ENCODE measurements at regions not wholly inside any gene's neighbourhood (a gene's known extent, or its start where the extent isn't known, plus 50 kb on each side); places are given as distances from the start of the nearest gene placed in this dataset.
A peak's percentile ranks its signal among the peaks of the same experiment; 100 is the strongest.

DNA sequence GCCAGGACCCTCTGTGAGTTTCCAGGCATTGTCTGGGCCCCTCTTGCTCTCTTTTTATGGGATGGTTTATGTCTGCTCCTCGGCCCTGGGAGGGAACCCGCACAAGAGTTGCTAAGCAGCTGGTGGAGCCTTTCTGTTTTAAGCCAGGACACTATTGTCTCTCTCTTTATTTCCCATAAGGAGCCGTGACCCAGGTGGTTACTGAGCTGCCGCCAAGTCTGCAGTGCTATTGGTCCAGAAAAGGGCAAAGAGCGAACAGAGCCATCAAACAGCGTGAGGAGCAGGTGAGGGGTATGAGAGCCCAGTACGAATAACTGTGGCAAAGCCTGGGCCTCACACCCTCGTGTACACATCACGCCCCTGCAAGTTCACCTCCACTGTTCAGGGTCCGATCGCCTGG lies 280.2 kb downstream of the SHQ1 start:
- no peak overlapping the region for H3K14ac ChIP-seq (ENCODE audit: insufficient read length)
- POLR2A ChIA-PET (ENCODE audit: partially characterized antibody), result no interaction called here
- H2AFZ ChIP-seq (ENCODE audit: low read length), result no peak overlapping the region
- H3K4me1 ChIP-seq (replicated peaks in 1 of 4; ENCODE audit: control insufficient read depth in 3 of 4, insufficient read depth in 4 of 4, low read length in 3 of 4), result peaks cover 0 to 4% (median 0%) of the 10 kb centered on the region in 4 experiments; a peak in 2 of 7 replicates
- no peak overlapping the region for H2BK120ac ChIP-seq (replicated peaks; ENCODE audit: low read depth, low read length)
- H3K4me2 ChIP-seq (ENCODE audit: insufficient read depth in 1 of 2, low read depth in 2 of 2, low read length in 2 of 2), result no peak overlapping the region
- H2BK12ac ChIP-seq (ENCODE audit: low read depth, low read length), result no peak overlapping the region
- H4K8ac ChIP-seq (ENCODE audit: extremely low read depth, insufficient read depth, low read length), result no peak overlapping the region; the same call in 1 of the 2 replicates
- no peaks in the 10 kb centered on the region for H4K20me1 ChIP-seq (replicated peaks in 1 of 2; ENCODE audit: control insufficient read depth in 1 of 2, insufficient read depth in 2 of 2, low read length in 2 of 2)
- no peak overlapping the region for H3K4me3 ChIP-seq (ENCODE audit: extremely low read depth in 1 of 4, insufficient read depth in 2 of 4, low read depth in 3 of 4, low read length in 4 of 4)
- no peak for DNase-seq (ENCODE audit: low read depth in 1 of 2, low spot score in 2 of 2)
- no peak overlapping the region for H2AK5ac ChIP-seq (ENCODE audit: low read depth, low read length)
- H4K91ac ChIP-seq (replicated peaks; ENCODE audit: insufficient read length, low read length), result no peak overlapping the region
- no peaks in the 10 kb centered on the region for H3K27me3 ChIP-seq (replicated peaks in 1 of 4; ENCODE audit: control insufficient read depth in 3 of 4, extremely low read depth in 1 of 4, insufficient read depth in 3 of 4, low read length in 3 of 4)
- WGBS, 2 experiments (ENCODE audit: extremely low coverage in 1 of 2, insufficient coverage in 1 of 2, insufficient read length in 1 of 2, insufficient replicate concordance in 2 of 2, low coverage in 1 of 2, low lambda C conversion rate in 2 of 2, missing lambda C conversion rate in 1 of 2), result 91% methylated on average over 11 of the region's 11 CpGs; no CpG with 5 or more reads in 1 of the 2 experiments
- no peak for FAIRE-seq
- H3K4ac ChIP-seq (replicated peaks; ENCODE audit: insufficient read length, low read depth, low read length), result no peak overlapping the region
- CTCF ChIA-PET (ENCODE audit: partially characterized antibody), result interaction anchor here (0.6 to 1.5 kb wide), 5 partner anchors 17 to 624 kb away, joined by 3 to 5 read pairs (median 4); no protein-coding TSS in a partner anchor
- H4K5ac ChIP-seq (ENCODE audit: insufficient read length, low read depth, low read length), result no peak overlapping the region
- no peak overlapping the region for H3K9ac ChIP-seq (replicated peaks in 1 of 4; ENCODE audit: extremely low read depth in 1 of 4, low read depth in 3 of 4, low read length in 3 of 4)
- no peak overlapping the region for H3K18ac ChIP-seq (ENCODE audit: extremely low read depth, low read length)
- no peaks in the 10 kb centered on the region for H3K23me2 ChIP-seq (ENCODE audit: low read depth, low read length)
- H3K9me3 ChIP-seq (ENCODE audit: insufficient read depth in 2 of 2, low read depth in 1 of 2, low read length in 1 of 2), result no peaks in the 10 kb centered on the region
- H3K56ac ChIP-seq (replicated peaks; ENCODE audit: insufficient read length, low read depth, low read length), result no peak overlapping the region
- H3K36me3 ChIP-seq (ENCODE audit: control insufficient read depth in 2 of 4, insufficient read depth in 4 of 4, low read length in 3 of 4), result no peaks in the 10 kb centered on the region
- H3K23ac ChIP-seq (ENCODE audit: insufficient read length), result no peak overlapping the region
- no peaks in the 10 kb centered on the region for H3K79me1 ChIP-seq (ENCODE audit: low read depth, low read length)
- no peak overlapping the region for H2BK20ac ChIP-seq (ENCODE audit: low read length)
- H2BK5ac ChIP-seq (ENCODE audit: low read depth, low read length), result no peak overlapping the region
- H2BK15ac ChIP-seq (ENCODE audit: low read length), result peak overlapping the region; percentile 18; the same call in 1 of the 2 replicates
- H3K79me2 ChIP-seq (ENCODE audit: control insufficient read depth in 1 of 2, insufficient read depth in 2 of 2, low read length in 2 of 2), result no peaks in the 10 kb centered on the region
- no peak overlapping the region for H3K27ac ChIP-seq (ENCODE audit: low read depth, low read length)
- no peak for TF ChIP-seq JUND (IDR thresholded peaks at IDR 0.05; ENCODE audit: low read length)
- TF ChIP-seq YY1 (IDR thresholded peaks at IDR 0.05; ENCODE audit: low read depth, low read length), result no peak
- TF ChIP-seq CBX5 (IDR thresholded peaks at IDR 0.05; ENCODE audit: low read depth, low read length), result no peak
- TF ChIP-seq, protein P1, sequence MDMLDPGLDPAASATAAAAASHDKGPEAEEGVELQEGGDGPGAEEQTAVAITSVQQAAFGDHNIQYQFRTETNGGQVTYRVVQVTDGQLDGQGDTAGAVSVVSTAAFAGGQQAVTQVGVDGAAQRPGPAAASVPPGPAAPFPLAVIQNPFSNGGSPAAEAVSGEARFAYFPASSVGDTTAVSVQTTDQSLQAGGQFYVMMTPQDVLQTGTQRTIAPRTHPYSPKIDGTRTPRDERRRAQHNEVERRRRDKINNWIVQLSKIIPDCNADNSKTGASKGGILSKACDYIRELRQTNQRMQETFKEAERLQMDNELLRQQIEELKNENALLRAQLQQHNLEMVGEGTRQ (IDR thresholded peaks at IDR 0.05; ENCODE audit: low read length), result no peak
- no peak for TF ChIP-seq CTBP2 (IDR thresholded peaks at IDR 0.05; ENCODE audit: borderline replicate concordance, insufficient read depth, insufficient read length, low read length)
- TF ChIP-seq, protein P2, sequence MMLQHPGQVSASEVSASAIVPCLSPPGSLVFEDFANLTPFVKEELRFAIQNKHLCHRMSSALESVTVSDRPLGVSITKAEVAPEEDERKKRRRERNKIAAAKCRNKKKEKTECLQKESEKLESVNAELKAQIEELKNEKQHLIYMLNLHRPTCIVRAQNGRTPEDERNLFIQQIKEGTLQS (IDR thresholded peaks at IDR 0.05; ENCODE audit: insufficient read depth, low read depth, low read length), result no peak
- TF ChIP-seq ASH2L (IDR thresholded peaks at IDR 0.05; ENCODE audit: low read length), result no peak
- TF ChIP-seq JUN (IDR thresholded peaks at IDR 0.05; ENCODE audit: low read depth, low read length), result no peak
- no peak for TF ChIP-seq HDAC2 (IDR thresholded peaks at IDR 0.05; ENCODE audit: borderline replicate concordance in 1 of 2, low read depth in 2 of 2, low read length in 2 of 2)
- TF ChIP-seq PHF8 (conservative IDR thresholded peaks at IDR 0.05; ENCODE audit: low read depth, low read length), result no peak
- TF ChIP-seq SIN3A (conservative IDR thresholded peaks at IDR 0.05 in 1 of 2, IDR thresholded peaks at IDR 0.05 in 1 of 2; ENCODE audit: low read depth in 1 of 2, low read length in 2 of 2), result no peak
- TF ChIP-seq POLR2AphosphoS5 (IDR thresholded peaks at IDR 0.05; ENCODE audit: low read depth, low read length), result no peak
- no peak for TF ChIP-seq ZNF274 (IDR thresholded peaks at IDR 0.05; ENCODE audit: borderline replicate concordance, extremely low read depth, low read length)

Data from H1 (cell line).